ENCODE measurements at regions not wholly inside any gene's neighbourhood (a gene's known extent, or its start where the extent isn't known, plus 50 kb on each side); places are given as distances from the start of the nearest gene placed in this dataset.

GRCh38 chr13:81425286-81425685, 1084.4 kb upstream of the SPRY2 start (continued):
- TF ChIP-seq ZNF473 (tag by site-specific recombination; IDR thresholded peaks at IDR 0.05), result no peak
- no peak for TF ChIP-seq ZNF792 (tag by site-specific recombination; IDR thresholded peaks at IDR 0.05)
- TF ChIP-seq ZNF23 (tag by site-specific recombination; IDR thresholded peaks at IDR 0.05; ENCODE audit: borderline replicate concordance), result no peak
- TF ChIP-seq ZBTB1 (tag by site-specific recombination; IDR thresholded peaks at IDR 0.05), result no peak

- Histone ChIP-seq H3K9me3 (ENCODE audit: control insufficient read depth, insufficient read depth, low read depth, low read length) (no peaks in the 10 kb centered on the region), H3K27ac (ENCODE audit: extremely low read depth, low read depth, low read length) (no peak overlapping the region), H3K4me3 (ENCODE audit: low read depth, low read length) (no peak overlapping the region), H3K36me3 (ENCODE audit: control insufficient read depth in 2 of 2, insufficient read depth in 1 of 2, low read length in 2 of 2) (no peaks in the 10 kb centered on the region), H3K4me1 (ENCODE audit: control insufficient read depth, insufficient read depth, low read length) (no peaks in the 10 kb centered on the region)
- POLR2A ChIA-PET, result no interaction called here
- TF ChIP-seq ZNF664 (tag by site-specific recombination; IDR thresholded peaks at IDR 0.05), result no peak
- TF ChIP-seq ZBTB7A (tag by site-specific recombination; IDR thresholded peaks at IDR 0.05; ENCODE audit: low read depth), result no peak
- TF ChIP-seq ZNF701 (tag by site-specific recombination; IDR thresholded peaks at IDR 0.05), result no peak
- TF ChIP-seq ZNF747 (tag by site-specific recombination; IDR thresholded peaks at IDR 0.05), result no peak
- TF ChIP-seq ZNF792 (tag by site-specific recombination; IDR thresholded peaks at IDR 0.05), result no peak
- no peak for TF ChIP-seq ZSCAN4 (tag by site-specific recombination; IDR thresholded peaks at IDR 0.05)
- no peak for TF ChIP-seq ZNF24 (tag by site-specific recombination; IDR thresholded peaks at IDR 0.05)
- TF ChIP-seq ZNF449 (tag by site-specific recombination; IDR thresholded peaks at IDR 0.05), result no peak
- no peak for TF ChIP-seq ZNF211 (tag by site-specific recombination; IDR thresholded peaks at IDR 0.05; ENCODE audit: low read depth)
- TF ChIP-seq PRDM10 (tag by site-specific recombination; IDR thresholded peaks at IDR 0.05), result no peak
- no peak for TF ChIP-seq ZNF791 (tag by site-specific recombination; IDR thresholded peaks at IDR 0.05)
- no peak for TF ChIP-seq PATZ1 (tag by site-specific recombination; IDR thresholded peaks at IDR 0.05)
- no peak for TF ChIP-seq ZNF623 (tag by site-specific recombination; IDR thresholded peaks at IDR 0.05)
- CTCF ChIA-PET, result no interaction called here
Observed at GRCh38 chr13:81409284-81409683, 1068.4 kb upstream of the SPRY2 start.

- H3K4me3 ChIP-seq (ENCODE audit: low read depth, low read length), result no peak overlapping the region
- CTCF ChIA-PET, result no interaction called here
- no peaks in the 10 kb centered on the region for H3K9me3 ChIP-seq (ENCODE audit: control insufficient read depth, insufficient read depth, low read depth, low read length)
- no peak overlapping the region for H3K27ac ChIP-seq (ENCODE audit: extremely low read depth, low read depth, low read length)
- no peaks in the 10 kb centered on the region for H3K4me1 ChIP-seq (ENCODE audit: control insufficient read depth, insufficient read depth, low read length)
- POLR2A ChIA-PET, result no interaction called here
- no peaks in the 10 kb centered on the region for H3K36me3 ChIP-seq (ENCODE audit: control insufficient read depth in 2 of 2, insufficient read depth in 1 of 2, low read length in 2 of 2)
- TF ChIP-seq GLI4 (tag by site-specific recombination; IDR thresholded peaks at IDR 0.05) (no peak), ZNF404 (tag by site-specific recombination; IDR thresholded peaks at IDR 0.05) (no peak), REST (tag by site-specific recombination; IDR thresholded peaks at IDR 0.05) (no peak), ZNF623 (tag by site-specific recombination; IDR thresholded peaks at IDR 0.05) (no peak), ZNF391 (tag by site-specific recombination; IDR thresholded peaks at IDR 0.05; ENCODE audit: borderline replicate concordance, low read depth) (no peak)
Observed at GRCh38 chr13:81408647-81409046, 1067.7 kb upstream of the SPRY2 start.
